VCaP (cell line): ENCODE measurements at regions not wholly inside any gene's neighbourhood (a gene's known extent, or its start where the extent isn't known, plus 50 kb on each side); places are given as distances from the start of the nearest gene placed in this dataset.

Experiments used
- H3K27ac ChIP-seq: fragments of 450-650 bp; 2 replicates; pipeline ENCODE4 v1.5.1; 2017
- CTCF ChIP-seq: fragments of 450-650 bp; conservative IDR thresholded peaks from 2 replicates; pipeline ENCODE4 v1.5.1; 2017; ENCODE audit warnings: mild to moderate bottlenecking, moderate library complexity

GRCh38 chr5:174831031-174831660 lies 106.8 kb downstream of the MSX2 start:
- no peak for TF ChIP-seq CTCF
- no peak overlapping the region for H3K27ac ChIP-seq

GRCh38 chr5:174829511-174829864 lies 105.1 kb downstream of the MSX2 start:
- H3K27ac ChIP-seq, result no peak overlapping the region
- no peak for TF ChIP-seq CTCF

- H3K27ac ChIP-seq, result no peak overlapping the region
- TF ChIP-seq CTCF, result no peak
Measured at GRCh38 chr5:174828804-174829510, 104.6 kb downstream of the MSX2 start.

GRCh38 chr5:174827558-174827957 lies 103.2 kb downstream of the MSX2 start:
- TF ChIP-seq CTCF, result no peak
- H3K27ac ChIP-seq, result no peak overlapping the region

- no peak overlapping the region for H3K27ac ChIP-seq
- TF ChIP-seq CTCF, result no peak
Measured at GRCh38 chr5:174825587-174825986, 101.2 kb downstream of the MSX2 start.

- no peak for TF ChIP-seq CTCF
- H3K27ac ChIP-seq, result no peak overlapping the region
Measured at GRCh38 chr5:174818430-174818829, 94.0 kb downstream of the MSX2 start.

GRCh38 chr5:174817610-174818009 lies 93.2 kb downstream of the MSX2 start:
- H3K27ac ChIP-seq, result no peak overlapping the region
- TF ChIP-seq CTCF, result no peak
